HG02642 (cell line): ENCODE measurements at regions not wholly inside any gene's neighbourhood (a gene's known extent, or its start where the extent isn't known, plus 50 kb on each side); places are given as distances from the start of the nearest gene placed in this dataset.
A peak's percentile ranks its signal among the peaks of the same experiment; 100 is the strongest.

Experiments used
- ATAC-seq: cut with Tn5 transposase; IDR thresholded peaks from one replicate; pipeline ENCODE4 v1.9.1; 2021; ENCODE audit warnings: mild to moderate bottlenecking; ENCODE audit not compliant: unreplicated experiment, poor library complexity

DNA sequence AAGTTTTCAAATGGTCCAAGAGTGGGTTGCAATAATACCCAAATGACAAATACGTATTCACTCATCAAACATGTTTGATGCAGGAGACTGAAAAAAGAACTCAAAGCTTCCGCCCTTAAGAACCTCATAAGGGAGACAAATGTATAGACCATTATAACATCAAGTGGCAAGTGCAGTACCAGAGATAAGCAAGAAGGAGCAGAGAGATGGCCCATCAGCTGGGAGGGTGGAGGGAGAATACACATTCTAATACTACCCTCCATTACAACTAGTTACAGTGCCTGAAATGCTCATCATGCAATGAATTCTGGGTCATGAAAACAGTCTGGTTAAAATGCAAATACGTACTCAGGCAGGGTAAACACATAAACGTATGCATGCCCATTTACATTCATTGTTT, 304.0 kb downstream of the SHQ1 start:
- ATAC-seq, result no peak

DNA sequence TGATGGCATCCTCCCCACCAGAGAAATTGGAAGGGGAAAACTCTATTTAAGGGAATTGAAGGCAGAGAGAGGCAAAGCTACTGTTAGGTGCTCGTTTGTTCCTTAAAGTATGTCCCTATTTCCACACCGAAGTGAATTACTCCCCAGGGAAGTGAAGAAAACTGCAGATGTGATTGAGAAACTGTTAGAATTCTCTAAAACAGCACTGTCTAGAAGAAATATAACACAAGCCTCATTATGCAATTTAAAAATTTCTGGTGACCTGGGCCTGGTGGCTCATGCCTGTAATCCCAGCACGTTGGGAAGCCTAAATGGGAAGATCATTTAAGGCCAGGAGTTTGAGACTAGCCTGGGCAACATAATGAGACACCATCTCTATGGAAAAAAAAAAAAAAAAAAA, 305.0 kb downstream of the SHQ1 start:
- no peak for ATAC-seq

DNA sequence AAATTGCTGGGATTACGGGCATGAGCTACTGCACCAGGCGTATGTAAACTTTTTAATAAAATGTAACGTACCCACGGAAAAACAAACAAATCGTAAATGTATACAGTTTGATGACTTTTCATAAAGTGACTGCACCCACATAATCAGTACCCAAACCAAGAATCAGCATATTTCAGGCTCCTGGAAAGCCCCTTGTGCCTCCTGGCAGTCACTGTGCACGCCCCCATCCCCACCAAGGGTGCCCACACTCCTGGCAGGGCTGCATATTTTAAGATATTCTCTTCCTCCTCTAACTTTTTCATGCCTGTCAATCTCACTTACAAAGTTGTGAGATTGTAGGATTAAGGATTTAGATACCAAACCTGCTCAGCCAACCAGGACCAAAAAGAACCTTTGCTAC, 305.5 kb downstream of the SHQ1 start:
- no peak for ATAC-seq

DNA sequence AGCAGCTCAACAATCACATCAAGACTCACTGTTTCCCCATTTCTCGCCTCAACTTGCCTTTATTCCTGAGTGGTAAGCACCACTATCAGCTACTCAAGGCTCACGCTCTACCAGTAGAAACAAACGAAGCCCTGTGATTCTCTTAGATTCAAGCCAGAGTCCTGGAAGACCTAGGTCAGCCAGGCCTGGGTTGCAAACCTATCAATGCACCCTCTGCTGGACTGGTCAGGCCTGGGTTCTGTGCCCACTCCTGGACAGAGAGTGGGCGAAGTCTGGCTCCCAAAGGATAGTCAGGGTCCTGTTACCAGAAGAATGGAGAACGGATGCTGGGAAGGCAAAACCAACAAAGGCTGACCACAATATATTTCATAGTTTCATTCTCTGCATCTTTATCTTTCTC, 308.4 kb downstream of the SHQ1 start:
- ATAC-seq, result no peak

DNA sequence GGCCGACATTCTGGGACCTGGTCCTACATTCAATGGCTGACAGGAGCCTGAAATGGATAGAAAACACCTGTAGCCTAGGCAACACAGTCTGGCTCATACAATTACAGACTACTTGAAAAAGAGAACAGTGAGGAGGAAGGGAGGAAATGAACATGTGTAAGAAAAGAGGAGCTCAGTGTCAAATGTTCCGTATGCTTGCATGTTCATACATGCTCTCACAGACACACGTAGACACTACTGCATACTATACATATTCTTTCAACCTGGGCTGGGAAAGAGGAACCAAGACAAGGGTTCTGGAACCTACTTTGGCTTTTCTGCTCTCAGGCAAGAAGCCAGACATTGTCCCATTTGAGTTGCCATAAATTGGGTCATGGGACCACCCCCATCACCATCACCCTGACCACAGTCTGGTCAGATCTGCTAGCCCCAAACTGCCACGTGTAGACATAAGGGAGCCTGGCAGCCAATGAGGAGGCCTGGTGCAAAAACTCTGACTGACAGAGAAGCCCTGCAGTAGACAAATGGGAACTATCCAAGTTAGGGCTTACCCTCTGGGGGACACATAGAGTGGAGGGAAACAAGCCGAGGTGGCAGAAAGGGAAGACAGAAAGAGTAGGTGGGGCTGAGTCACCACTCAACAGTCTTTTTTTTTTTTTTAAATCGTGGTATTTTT, 310.0 kb downstream of the SHQ1 start:
- no peak for ATAC-seq

DNA sequence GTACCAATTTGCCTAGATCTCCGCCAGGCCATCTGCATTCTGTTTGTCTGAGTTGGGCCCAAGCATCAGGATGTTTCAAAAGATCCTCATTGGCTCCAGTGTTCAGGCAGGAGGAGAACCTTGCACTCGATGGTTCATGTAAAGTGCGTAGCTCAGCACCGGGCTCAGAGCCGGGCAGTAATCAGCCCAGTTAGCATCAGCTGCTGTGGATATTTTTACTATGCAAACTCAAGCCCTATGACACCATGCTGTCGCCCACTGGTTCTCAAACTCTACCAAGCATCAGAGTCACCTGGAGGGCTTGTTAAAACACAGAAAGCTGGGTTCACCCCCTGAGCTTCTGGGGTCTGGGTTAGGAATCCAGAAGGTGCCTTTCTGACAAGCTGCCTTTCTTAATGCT, 310.8 kb downstream of the SHQ1 start:
- ATAC-seq, result no peak

DNA sequence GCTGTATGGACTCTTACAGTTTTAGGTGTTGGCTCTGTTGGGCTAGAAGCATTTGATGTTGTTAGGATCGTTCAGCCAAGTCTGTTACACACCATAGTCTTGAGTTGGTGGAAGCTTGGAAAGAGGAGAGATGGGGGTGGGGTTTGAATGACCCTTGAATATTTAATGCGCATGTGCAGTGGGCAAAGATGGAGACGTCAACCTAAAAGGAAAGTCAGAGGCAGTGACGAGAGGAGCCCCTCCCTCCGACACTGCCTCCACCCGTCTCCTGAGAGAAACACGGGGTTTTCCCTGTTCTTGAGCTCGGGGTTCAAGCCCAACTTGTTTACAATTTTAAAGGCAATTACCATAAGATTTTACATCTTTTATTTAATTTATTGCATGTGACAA, 311.4 kb downstream of the SHQ1 start:
- ATAC-seq, result no peak

DNA sequence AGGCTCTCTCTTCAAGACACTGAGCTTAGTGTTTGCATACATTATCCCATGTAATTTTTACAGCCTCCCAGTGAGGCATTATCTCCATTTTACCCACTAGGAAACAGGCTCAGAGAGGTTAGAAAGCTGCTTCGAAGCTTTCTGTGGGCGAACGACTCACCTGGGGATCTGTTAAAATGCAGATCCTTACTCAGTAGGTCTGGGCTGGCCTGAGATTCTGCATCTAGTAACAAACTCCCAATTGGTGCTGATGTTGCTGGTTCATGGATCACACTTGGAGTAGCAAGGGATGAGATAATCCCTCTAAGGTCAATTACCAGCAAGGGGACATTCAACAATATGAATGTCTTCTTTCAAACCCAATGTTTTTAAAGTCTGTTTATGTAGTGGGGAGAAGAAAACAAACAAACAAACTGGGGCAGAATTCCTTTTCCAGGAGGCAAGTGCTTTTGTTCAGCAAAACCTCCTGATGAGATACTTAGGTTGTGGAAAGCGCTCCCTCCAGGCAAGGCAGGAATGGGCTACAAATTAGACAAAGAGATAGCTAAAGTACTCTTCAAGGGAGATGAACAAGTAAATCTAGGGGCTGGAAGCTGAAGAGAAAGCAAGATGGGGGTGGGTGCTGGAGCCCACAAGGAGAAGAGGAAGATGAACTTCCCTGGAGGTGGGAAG, 311.9 kb downstream of the SHQ1 start:
- no peak for ATAC-seq

DNA sequence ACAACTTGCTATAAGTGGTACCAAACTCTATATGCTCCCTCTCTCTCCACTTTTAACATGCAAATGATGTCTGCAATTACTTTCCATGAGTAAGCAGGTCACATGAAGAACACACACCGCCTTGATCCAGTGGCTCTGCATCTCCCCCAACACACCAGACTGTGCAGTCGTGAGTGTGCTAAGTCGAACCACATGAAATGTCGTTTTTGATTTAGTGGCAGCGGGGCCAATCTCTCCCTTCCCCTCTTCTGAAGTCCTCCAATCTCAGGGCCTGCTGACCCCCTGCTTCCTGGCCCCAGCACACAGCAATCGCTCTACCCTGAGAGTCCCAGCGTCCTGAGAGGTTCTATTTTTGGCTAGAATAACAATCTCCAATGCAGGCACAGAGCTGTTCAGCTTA, 312.5 kb downstream of the SHQ1 start:
- no peak for ATAC-seq

DNA sequence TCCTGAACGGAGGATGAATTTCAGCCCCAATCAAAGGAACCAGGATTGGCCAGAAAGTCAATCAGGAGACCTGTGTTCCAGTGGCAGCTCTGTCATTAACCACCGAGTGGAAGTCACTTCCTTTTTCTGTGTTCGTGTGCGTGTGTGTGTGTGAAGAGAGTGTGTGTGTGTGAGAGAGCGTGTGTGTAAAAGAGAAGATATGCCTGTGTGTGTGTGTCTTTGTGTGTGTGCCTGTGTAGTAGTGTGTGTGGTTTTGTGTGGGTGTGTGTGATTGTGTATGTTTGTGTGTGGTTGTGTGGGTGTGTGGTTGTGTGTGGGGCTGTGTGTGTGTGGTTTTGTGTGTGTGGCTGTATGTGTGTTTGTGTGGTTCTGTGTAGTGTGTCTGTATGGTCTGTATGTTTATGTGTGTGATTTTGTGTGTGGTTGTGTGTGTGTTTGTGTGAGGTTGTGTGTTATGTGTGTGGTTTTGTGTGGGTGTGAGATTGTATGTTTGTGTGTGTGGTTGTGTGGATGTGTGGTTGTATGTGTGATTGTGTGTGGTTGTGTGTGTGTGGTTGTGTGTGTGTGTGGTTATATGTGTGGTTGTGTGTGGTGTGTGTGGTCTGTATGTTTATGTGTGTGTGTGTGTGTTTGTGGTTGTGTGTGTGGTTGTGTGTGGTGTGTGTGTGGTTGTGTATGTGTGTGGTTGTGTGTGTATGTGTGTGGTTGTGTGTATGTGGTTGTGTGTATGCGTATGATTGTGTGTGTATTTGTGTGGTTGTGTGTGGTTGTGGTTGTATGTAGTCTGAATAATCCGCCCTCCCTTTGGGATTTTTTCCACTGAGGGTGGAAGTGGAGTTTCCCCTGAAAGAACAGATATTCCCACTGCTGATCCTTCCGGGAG, 314.4 kb downstream of the SHQ1 start:
- no peak for ATAC-seq

DNA sequence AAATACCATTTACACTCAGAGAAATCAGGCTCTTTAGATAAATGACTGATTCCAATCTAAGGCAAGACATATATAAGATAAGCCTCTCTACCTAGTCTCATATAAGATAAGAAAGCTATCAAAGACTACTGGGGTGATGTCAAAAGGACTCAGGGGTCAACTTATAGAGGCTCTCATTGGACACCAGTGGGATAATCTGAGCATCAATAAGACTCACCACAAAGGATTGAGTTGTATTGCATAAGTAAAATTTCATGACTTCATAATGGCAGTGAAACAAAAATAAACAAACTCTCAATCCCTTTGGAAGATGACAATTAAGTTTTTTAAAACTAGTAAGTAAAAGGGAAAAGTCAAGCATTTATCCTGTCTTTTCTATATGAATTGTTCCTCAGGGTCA, 317.8 kb downstream of the SHQ1 start:
- ATAC-seq, result no peak

DNA sequence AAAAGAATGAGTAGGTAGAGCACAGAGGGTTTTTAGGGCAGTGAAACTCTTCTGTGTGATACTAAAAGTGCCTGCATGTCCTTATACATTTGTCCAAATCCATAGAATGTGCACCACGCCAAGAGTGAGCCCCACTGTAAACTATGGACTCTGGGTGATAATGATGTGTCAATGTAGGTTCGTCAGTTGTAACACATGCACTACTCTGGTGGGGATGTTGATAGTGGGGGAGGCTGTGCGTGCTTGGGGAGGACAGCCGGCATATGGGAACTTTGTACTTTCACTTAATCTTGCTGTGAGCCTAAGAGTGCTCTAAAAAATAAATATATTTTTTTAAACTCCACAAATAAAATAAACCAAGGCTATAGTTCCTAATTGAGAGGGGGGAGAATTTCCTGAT, 319.2 kb downstream of the SHQ1 start:
- ATAC-seq, result no peak

DNA sequence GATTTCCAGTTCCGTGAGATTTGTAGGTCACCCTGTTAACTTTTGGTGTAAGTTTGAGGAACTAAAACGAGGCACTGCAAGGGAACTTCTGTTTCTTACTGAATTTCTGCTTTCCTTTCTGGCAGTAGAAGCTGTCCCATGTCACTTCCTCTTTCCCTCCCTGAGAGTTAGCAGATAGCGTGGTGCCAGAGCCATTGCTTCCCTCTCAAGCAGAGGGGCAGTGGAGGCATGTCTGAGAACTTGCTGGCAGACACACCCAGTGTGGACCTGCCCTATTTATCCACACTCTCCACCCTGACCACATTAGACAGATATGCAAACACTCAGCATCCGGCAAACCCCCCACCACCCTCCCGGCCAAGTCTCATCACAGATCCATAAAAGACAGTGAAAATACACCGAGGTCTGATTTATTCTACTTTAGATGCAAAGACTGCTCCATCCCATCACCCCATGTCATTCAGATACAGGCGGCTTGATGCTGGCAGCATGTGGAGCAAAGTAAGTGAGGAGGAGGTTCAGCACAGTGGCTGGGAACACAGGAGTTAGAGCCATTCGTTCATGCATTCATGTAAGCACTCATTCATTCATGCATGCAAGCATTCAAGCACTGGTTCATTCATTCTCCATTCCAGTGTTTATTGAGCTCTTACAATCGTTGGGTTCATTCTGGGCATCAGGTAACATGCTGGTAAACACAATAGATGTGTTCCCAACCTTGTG, 324.7 kb downstream of the SHQ1 start:
- ATAC-seq, result peak; percentile 81

DNA sequence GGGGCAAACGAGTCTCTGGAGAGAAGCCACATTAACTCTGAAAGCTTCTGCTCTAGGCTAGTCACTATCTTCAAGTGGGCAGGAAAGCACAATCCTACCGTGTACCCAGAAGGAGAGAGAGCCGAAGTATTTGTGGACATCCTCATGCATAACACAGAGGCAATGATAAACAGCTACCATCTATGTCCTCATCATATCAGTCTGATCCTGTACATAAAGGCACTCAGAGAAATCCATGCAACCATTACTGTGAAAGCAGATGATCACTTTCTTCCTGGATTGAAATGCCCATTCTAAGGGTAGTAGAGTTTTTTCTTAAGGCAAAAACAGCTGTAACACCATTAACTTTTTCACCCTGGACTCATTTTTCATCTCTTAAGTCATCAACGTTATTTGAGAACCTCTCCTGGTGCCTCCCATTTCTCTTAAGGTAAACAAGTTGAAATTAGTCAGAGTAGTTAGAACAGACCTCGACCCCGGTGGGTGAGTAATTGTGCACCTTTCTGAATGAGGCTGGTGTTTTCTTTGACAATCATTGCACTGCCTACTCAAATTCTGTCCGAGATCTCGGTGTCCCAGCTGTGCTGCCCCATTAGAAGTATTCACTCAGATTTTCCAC, 327.4 kb downstream of the SHQ1 start:
- ATAC-seq, result peak; percentile 75

DNA sequence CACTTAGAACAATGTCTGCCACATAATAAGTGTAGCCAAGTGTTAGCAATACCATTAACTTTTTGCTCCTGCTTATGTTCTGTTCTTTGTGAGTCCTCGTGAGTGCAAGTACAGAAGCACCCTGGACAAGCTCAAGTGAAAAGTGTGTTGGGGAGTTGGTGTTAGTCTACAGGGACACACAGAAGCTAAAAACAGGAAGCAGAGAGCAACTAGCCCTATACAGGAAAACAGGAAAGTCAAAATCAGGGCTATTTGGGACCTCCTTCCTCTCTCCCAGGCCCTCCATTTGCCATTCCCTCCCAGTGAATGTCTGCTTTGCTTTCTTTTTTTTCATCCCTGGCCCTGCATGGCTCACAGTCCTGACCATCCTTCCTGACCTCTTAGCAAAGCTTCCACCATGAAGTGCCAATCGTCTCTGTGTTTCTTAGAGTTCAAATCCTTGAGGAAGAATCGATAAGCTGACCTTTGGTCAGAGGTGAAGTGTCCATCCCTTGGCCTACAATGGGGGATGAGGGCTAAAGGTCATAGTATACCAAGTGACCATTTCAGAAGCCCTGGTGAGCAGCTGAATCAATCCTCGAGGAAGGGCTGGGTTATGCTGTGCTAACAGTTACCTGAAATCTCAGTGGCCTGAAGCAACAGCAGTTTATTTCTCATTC, 328.2 kb downstream of the SHQ1 start:
- ATAC-seq, result no peak

DNA sequence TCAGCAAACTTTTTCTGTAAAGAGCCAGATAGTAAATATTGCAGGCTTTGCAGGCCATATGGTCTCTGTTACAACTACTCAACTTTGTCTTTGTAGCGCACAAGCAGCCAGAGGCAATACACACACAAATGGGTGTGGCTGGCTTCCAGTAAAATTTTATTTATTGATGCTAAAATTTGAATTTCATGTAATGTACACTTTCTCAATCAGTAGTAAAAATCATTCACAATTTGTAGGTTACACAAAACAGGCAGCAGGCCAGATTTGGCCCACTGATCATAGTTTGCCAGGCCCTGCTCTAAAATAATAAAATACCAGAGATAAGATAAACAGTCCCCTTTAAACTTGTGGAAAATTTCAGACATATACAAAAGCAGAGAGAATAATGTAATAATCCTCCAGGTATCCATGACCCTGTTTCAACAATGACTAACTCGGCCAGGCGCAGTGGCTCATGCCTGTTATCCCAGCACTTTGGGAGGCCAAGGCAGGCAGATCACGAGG, 330.3 kb downstream of the SHQ1 start:
- no peak for ATAC-seq

DNA sequence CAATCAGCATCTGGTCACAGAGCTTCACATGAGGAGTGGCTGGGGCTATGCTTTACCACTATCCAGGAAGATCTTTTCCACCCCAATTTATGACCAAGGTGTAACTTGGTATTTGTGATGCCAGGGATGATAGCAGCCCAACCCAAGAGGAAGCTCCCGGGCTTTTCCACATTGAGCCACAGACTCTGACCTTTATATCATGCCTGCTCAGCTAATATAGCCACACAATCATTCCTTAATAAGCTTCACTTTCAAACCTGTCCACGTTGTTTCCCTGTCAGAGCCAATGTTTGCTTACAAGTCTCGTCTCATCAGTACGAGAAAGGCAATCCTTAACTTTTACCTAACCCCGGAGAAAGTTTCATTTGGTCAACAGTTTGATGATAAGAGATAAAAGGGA, 330.9 kb downstream of the SHQ1 start:
- no peak for ATAC-seq

DNA sequence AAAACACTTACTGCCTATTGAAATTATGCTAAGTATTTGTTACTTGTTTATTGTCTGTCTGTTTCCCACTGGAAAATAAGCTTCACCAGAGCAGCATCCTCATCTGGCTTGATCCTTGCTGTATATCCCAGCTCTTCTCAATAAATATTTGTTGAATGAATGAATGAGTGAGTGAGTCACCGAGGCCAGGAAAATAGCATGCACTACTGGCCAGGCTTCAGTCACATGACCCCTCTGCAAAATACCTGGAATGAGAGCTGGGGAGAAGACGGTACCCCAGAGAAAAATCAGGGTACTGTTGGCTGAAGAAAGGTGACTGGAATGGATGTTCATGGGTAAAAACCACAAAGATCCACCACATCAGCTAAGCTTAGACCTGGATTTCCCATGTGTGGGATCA, 331.9 kb downstream of the SHQ1 start:
- ATAC-seq, result no peak

DNA sequence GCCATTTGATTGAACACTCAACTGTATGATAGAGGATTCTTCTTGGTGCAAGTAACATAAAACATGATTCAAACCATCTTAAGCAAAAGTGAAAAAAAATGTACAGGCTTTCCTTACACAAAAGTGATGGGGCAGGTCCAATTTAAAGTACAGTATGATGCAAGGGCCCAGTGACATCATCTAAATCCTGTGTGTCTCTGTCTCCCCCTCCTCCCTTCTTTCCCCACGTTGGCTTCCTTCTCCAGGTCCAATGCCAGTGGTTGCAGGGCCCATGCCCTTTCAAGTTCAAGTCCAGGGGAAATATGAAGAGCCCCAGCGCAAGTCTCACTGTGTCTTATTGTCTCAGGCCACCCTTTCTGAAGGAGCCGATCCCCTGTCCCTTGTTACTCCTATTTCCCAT, 332.3 kb downstream of the SHQ1 start:
- no peak for ATAC-seq

DNA sequence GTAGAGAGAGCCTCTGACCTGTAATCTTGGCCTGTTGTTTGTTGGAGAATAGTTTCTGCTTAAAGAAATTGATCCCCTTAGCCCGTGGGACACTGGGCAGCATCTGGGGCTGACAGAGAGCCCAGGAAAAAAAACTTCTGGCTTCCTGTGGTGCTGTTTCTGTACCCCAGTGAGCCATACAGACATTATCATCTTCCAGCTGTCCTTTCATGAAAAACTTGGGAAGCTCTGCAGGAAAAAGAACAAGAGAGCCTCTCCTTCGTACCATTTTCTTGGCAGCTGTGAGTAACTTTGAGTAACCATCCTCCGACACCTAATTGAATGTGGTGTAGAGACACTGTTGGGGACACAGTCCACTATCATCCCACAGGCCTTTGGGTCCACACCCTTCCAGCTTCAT, 333.0 kb downstream of the SHQ1 start:
- ATAC-seq, result no peak
